Endothelial cell of hepatic sinusoid (primary cell): ENCODE measurements at regions not wholly inside any gene's neighbourhood (a gene's known extent, or its start where the extent isn't known, plus 50 kb on each side); places are given as distances from the start of the nearest gene placed in this dataset.
"Not testable (repeated sequence)": the region's sequence is repeated elsewhere in the genome, so short reads cannot be mapped to it uniquely, and the experiment has no call there.

Experiments
- in situ Hi-C: cut with HindIII; loops from 2 replicates; pipeline ENCODE4 v1.10.0; 2017; ENCODE audit warnings: low sequenced_read_pairs

- in situ Hi-C loops, result no loop called here
Observed at GRCh38 chr17:74119049-74119580, 84.4 kb upstream of the RPL38 start.

GRCh38 chr17:74119965-74120364 is 83.5 kb upstream of the RPL38 start:
- in situ Hi-C loops, result loop anchor here (5.0 kb wide), 1 partner anchor 57 kb away; no protein-coding TSS in a partner anchor

DNA sequence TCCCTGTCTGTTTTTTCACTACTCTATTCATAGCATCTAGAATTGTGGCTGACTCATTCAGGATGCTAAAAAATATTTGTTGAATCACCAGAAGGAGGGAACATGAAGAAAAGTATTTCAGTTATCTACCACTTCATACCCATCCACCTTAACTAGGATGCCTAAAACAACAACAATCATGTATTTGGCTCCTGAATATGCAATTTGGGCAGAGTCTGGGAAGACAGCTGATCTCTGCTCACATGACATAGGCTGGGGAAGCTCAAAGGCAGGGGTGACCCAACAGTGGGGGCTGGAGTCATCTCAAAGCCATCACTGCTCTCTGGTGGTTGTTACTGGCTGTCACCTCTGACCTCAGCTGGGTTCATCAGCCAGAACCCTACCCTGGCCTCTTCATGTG is 80.1 kb upstream of the RPL38 start:
- in situ Hi-C loops, result loop anchor here (5.0 kb wide), 1 partner anchor 54 kb away; no protein-coding TSS in a partner anchor

DNA sequence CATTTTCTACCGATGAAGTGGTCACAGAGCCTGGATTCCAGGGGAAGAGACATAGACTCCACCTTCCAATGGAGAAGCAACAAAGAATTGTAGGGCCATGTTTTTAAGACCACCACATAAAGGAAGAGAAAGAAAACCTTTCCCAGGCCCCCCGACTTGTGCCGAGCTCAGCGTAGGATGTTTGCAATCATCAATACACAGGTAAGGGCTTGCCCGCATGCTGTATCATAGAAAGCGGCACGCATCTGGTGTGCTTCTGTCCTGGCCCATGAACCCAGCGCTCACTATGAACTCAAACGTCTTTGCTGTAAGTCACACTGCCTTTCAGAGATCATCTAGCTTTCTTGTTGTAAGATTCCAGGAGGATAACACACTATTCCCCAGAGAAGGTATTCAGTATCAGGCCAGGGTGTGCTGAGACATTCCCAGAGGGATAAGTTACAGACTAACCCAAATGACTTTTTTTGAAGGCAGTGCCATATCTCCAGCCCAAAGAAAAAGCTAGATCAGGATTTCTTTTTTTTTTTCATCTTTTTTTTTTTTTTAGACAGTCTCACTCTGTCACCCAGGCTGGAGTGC is 79.5 kb upstream of the RPL38 start:
- in situ Hi-C loops, result loop anchor here (5.0 kb wide), 1 partner anchor 53 kb away; no protein-coding TSS in a partner anchor

- in situ Hi-C loops, result no loop called here
Observed at GRCh38 chr17:74125156-74125555, 78.3 kb upstream of the RPL38 start.

DNA sequence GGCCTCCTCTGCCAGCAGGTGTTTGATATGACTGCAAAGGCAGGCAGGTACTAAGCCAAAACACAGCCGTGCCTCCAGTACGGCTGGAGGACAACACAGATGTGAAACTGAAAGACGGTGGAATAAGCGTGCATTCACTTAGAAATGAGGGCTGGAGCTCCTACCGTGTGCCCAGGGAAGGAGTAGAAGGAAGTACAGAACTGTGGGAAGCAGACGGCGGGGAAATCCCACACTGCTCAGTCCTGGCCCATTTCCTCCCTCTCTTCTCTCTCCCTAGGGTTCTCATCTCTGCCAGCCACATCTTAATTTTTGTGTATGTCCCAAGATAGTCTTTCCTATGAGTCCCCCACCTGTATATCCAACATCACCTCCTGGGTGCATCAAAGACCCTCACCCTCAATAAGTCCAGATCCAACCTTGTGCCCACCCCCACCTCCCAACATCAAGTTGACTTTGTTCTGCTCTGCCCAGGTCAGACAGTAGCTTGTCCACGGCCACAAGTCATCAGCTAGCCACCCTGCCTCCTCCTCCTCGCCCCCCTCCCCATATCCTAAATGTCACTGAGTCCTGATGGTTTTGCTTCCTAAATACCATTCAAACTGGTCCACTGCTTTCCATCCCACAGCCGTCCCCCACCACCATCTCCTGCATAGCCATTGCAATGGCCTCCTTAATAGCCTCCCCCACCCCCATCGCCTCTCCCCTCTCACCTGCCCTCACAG is 77.1 kb upstream of the RPL38 start:
- in situ Hi-C loops, result no loop called here

DNA sequence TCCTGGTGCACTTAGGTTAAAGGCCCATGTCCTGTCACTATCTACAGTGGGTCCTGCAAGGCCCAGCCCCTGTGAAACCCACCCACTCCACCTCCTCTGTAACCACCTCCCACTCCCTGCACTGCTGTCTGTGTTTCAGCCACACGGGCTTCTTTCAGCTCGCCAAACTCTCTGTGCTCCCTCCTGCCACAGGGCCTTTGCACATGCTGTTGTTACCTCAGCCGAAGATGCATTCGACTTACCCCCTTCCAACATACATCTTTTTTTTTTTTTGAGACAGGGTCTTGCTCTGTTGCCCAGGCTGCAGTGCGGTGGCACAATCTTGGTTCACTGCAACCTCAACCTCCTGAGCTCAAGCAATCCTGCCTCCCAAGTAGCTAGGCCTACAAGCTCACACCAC is 76.5 kb upstream of the RPL38 start:
- in situ Hi-C loops, result no loop called here

DNA sequence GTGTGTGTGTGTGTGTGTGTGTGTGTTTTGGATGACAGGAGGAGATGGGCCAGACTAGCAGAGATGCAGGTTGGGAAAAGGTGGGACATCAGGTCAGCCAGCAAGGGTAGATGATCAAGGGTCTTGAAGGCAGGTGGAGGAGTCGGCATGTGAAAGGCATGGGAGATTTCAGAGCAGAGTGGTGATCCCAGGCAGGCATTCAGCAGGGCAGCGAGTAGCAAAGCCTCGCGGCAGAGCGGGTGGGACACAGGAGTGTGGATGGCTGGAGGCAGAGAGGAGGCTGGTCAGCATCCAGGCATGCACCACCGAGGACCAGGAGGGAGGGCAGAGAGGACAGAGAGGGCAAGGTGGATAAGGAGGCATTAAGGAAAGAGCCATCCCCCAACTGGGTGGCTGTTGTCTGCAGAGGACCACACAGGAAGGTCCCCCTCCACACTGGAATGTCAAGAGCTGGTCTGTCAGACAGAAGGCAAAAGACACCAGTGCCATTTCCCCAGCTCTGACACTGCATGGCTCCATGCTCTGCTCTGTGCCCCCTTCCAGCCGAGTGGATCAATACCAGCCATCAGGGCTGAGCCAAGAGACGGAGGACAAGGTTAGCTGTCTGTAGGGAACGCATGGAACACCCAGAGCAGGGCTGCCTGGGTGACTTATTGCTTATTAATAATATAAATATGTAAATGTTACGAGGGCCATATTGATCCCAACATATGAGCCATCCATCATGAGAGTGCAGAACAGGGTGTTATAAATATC is 74.8 kb upstream of the RPL38 start:
- in situ Hi-C loops, result no loop called here

- in situ Hi-C loops, result not testable (repeated sequence)
Observed at GRCh38 chr17:74129800-74130199, 73.7 kb upstream of the RPL38 start.

DNA sequence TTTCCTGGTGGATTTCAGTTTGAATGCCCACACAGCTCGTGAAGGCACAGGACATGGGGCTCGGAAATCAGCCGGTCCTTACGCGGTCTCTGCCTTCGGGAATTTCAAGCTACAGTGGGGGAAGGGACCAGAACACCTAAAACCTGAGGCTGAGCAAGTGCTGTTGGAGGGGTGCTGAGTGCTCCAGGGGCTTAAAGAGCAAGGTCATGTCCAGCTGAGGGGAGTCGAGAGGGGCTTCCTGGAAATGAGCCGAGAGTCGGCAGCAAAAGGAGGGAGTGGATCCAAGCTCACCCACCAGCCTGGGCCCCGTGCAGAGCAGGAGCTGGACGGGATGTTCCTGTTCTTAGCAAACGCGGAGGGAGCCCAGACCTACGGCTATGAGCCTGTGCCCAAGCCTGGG is 73.2 kb upstream of the RPL38 start:
- in situ Hi-C loops, result no loop called here

DNA sequence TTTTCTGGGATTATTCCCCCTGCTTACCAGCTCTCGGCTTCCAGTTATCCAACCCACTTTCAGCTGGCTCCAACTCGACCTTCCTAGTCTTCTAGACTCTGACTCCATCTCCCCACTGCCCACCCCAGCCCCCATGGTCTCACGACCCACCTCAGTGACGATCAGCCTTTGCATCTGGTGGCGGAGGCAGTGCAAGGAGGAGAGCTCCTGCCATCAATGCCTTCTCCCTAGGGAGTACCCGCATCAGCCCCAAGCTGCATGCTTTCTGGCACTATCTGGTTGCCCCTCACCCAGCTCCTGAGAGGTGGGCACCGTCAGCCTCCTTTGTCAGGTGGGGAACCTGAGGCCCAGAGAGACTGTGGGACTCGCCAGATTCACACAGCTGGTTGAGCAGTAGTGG is 72.6 kb upstream of the RPL38 start:
- in situ Hi-C loops, result no loop called here

DNA sequence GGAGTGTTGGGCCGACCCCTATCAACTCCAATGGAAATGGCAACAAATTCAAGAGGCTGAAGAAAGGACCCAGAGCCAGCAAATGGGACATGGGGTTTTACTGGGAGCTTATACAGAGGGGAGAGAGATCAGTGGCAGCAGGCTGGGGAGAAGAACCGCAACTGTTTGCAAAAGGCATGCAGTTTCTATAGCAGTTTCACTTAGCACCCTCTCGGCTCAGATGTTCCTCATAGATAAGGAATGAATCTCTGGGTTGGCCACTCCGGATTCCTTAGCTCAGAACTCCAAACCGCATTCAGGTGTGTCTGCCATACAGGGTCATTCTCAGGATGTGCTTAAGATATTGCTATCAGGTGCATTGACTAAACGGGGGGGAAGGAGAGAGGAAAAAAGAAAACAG is 71.1 kb upstream of the RPL38 start:
- in situ Hi-C loops, result no loop called here

DNA sequence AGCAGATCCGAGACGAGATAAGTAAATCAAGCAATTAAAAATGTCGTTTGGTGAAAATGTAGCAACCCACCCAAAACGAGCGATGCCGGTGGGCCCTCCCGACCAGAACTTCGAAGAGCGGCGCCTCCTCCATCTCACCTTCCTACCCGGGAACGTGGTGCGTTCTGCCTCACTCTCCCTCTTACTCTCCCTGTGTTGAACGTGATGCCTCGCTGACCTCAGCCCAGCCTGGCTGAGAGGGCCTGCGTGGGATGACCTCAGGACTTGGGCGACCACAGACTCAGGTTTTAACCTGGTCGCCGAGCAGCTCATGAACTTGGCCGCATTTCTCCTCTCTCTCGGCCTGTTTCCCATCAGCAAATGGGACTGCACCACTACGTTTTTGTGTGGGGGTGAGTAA is 69.7 kb upstream of the RPL38 start:
- in situ Hi-C loops, result no loop called here

GRCh38 chr17:74134234-74134633 is 69.2 kb upstream of the RPL38 start:
- in situ Hi-C loops, result not testable (repeated sequence)

GRCh38 chr17:74134991-74135390 is 68.5 kb upstream of the RPL38 start:
- in situ Hi-C loops, result no loop called here

GRCh38 chr17:74135391-74136167 is 67.9 kb upstream of the RPL38 start:
- in situ Hi-C loops, result no loop called here

- in situ Hi-C loops, result no loop called here
Observed at GRCh38 chr17:74137416-74137815, 66.1 kb upstream of the RPL38 start.

DNA sequence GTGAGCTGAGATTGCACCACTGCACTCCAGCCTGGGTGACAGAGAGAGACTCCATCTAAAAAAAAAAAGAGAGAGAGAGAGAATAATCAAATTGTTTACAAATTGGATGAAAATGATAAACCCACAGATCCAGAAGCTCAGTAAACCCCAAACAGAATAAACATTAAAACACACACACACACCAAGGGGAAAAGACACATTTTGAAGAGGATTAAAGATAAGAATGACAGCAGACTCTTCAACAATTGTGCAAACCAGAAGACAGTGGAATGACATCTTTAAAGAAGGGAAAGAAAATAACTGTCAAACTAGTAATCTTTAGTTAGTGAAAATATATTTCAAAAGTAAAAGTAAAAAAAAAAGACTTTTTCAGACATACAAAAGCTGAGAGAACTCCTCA is 64.4 kb upstream of the RPL38 start:
- in situ Hi-C loops, result no loop called here

- in situ Hi-C loops, result no loop called here
Observed at GRCh38 chr17:74140282-74140681, 63.2 kb upstream of the RPL38 start.

GRCh38 chr17:74141612-74142011 is 61.9 kb upstream of the RPL38 start:
- in situ Hi-C loops, result no loop called here

DNA sequence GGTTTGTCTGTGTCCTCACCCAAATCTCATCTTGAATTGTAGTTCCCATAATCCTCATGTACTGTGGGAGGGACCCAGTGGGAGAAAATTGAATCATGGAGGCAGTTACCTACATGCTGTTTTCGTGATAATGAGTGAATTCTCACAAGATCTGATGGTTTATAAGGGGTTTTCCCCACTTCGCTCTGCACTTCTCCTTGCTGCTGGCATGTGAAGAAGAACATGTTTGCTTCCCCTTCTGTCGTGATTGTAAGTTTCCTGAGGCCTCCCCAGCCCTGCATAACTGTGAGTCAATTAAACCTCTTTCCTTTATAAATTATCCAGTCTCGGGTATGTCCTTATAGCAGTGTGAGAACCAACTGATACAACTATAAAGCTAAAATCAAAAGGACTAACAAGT is 60.2 kb upstream of the RPL38 start:
- in situ Hi-C loops, result not testable (repeated sequence)
